ENCODE measurements at regions not wholly inside any gene's neighbourhood (a gene's known extent, or its start where the extent isn't known, plus 50 kb on each side); places are given as distances from the start of the nearest gene placed in this dataset.
"Not testable (repeated sequence)": the region's sequence is repeated elsewhere in the genome, so short reads cannot be mapped to it uniquely, and the experiment has no call there.

GRCh38 chr7:24629958-24630357 lies 56.7 kb downstream of the PALS2 start:
- not testable (repeated sequence) for DNase-seq (ENCODE audit: low read depth)

- DNase-seq (ENCODE audit: low read depth), result no peak
These were observed 57.3 kb downstream of the PALS2 start for GRCh38 chr7:24630596-24630995.

GRCh38 chr7:24637021-24637420 lies 63.8 kb downstream of the PALS2 start:
- no peak for DNase-seq (ENCODE audit: low read depth)

- DNase-seq (ENCODE audit: low read depth), result peak; percentile 60
These were observed 64.5 kb downstream of the PALS2 start for GRCh38 chr7:24637706-24638105.

- not testable (repeated sequence) for DNase-seq (ENCODE audit: low read depth)
These were observed 71.3 kb downstream of the PALS2 start for GRCh38 chr7:24644567-24644966.

Measured in fibroblast of gingiva (primary cell).